ENCODE measurements at regions not wholly inside any gene's neighbourhood (a gene's known extent, or its start where the extent isn't known, plus 50 kb on each side); places are given as distances from the start of the nearest gene placed in this dataset.
"Not testable (repeated sequence)": the region's sequence is repeated elsewhere in the genome, so short reads cannot be mapped to it uniquely, and the experiment has no call there.

GRCh38 chrX:40947276-40947675, 138.0 kb upstream of the USP9X start:
- no peak for DNase-seq (ENCODE audit: low read depth)
- TF ChIP-seq, protein P1, sequence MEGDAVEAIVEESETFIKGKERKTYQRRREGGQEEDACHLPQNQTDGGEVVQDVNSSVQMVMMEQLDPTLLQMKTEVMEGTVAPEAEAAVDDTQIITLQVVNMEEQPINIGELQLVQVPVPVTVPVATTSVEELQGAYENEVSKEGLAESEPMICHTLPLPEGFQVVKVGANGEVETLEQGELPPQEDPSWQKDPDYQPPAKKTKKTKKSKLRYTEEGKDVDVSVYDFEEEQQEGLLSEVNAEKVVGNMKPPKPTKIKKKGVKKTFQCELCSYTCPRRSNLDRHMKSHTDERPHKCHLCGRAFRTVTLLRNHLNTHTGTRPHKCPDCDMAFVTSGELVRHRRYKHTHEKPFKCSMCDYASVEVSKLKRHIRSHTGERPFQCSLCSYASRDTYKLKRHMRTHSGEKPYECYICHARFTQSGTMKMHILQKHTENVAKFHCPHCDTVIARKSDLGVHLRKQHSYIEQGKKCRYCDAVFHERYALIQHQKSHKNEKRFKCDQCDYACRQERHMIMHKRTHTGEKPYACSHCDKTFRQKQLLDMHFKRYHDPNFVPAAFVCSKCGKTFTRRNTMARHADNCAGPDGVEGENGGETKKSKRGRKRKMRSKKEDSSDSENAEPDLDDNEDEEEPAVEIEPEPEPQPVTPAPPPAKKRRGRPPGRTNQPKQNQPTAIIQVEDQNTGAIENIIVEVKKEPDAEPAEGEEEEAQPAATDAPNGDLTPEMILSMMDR (IDR thresholded peaks at IDR 0.05; ENCODE audit: insufficient read depth, low read depth, low read length, missing control alignments) = no peak
- H3K4me3 ChIP-seq (ENCODE audit: low read length) = no peak overlapping the region

DNA sequence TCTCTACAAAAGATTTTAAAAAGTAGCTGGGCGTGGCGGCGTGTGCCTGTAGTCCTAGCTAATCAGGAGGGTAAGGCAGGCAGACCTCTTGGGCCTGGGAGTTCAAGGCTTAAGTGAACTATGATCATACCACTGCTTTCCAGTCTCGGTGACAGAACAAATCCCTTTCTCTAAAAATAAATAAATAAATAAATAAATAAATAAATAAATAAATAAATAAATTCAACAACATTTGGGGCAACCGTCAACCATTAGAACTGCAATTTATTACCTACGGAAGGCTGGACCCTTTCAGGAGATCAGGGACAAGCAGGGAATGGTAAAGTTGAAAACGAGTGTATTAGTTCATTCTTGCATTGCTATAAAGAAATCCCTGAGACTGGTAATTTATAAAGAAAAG, 136.2 kb upstream of the USP9X start:
- no peak overlapping the region for H3K4me3 ChIP-seq (ENCODE audit: low read length)
- TF ChIP-seq, protein P1 (IDR thresholded peaks at IDR 0.05; ENCODE audit: insufficient read depth, low read depth, low read length, missing control alignments) = no peak
- no peak for DNase-seq (ENCODE audit: low read depth)

- TF ChIP-seq, protein P1 (IDR thresholded peaks at IDR 0.05; ENCODE audit: insufficient read depth, low read depth, low read length, missing control alignments) = no peak
- DNase-seq (ENCODE audit: low read depth) = no peak
- no peak overlapping the region for H3K4me3 ChIP-seq (ENCODE audit: low read length)
These were observed 134.7 kb upstream of the USP9X start for GRCh38 chrX:40950546-40950945.

DNA sequence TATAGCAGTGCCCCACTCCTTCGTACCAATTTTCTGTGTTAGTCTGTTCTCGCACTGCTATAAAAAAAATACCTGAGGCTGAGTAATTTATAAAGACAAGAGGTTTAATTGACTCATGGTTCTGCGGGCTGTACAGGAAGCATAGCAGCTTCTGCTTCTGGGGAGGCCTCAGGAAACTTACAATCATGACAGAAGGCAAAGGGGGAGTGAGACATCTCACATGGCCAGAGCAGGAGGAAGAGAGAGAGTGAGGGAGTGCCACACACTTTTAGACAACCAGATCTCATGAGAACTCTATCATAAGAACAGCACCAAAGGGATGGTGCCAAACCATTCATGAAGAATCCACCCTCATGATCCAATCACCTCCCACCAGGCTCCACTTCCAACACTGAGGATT, 133.8 kb upstream of the USP9X start:
- not testable (repeated sequence) for H3K4me3 ChIP-seq (ENCODE audit: low read length); DNase-seq (ENCODE audit: low read depth)

- DNase-seq (ENCODE audit: low read depth) = no peak
- no peak overlapping the region for H3K4me3 ChIP-seq (ENCODE audit: low read length)
- TF ChIP-seq, protein P1 (IDR thresholded peaks at IDR 0.05; ENCODE audit: insufficient read depth, low read depth, low read length, missing control alignments) = no peak
These were observed 132.4 kb upstream of the USP9X start for GRCh38 chrX:40952855-40953254.

- no peak for DNase-seq (ENCODE audit: low read depth)
- TF ChIP-seq, protein P1 (IDR thresholded peaks at IDR 0.05; ENCODE audit: insufficient read depth, low read depth, low read length, missing control alignments) = no peak
- no peak overlapping the region for H3K4me3 ChIP-seq (ENCODE audit: low read length)
These were observed 131.9 kb upstream of the USP9X start for GRCh38 chrX:40953369-40953768.

DNA sequence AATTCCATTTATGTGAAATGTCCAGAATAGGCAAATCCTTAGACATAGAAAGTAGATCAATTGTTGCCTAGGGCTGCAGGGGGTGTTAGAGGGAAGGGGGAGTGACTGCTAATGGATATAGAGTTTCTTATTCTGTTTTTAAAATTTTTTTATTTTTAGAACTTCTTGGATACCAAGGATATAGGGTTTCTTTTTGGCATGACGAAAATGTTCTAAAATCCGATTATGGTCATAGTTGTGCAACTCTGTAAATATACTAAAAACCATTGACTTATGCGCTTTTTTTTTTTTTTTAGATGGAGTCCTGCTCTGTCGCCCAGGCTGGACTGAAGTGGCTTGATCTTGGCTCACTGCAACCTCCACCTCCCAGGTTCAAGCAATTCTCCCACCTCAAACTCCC, 125.2 kb upstream of the USP9X start:
- no peak for DNase-seq (ENCODE audit: low read depth)
- H3K4me3 ChIP-seq (ENCODE audit: low read length) = no peak overlapping the region

More for the DNA sequence above, 125.2 kb upstream of the USP9X start:
- TF ChIP-seq, protein P1 (IDR thresholded peaks at IDR 0.05; ENCODE audit: insufficient read depth, low read depth, low read length, missing control alignments) = no peak
